Endodermal cell (in vitro differentiated cells): ENCODE measurements at regions not wholly inside any gene's neighbourhood (a gene's known extent, or its start where the extent isn't known, plus 50 kb on each side); places are given as distances from the start of the nearest gene placed in this dataset.

Source experiments
- DNase-seq: peaks from one replicate; pipeline ENCODE4 v3.0.0-alpha.2; 2017
- H3K27ac ChIP-seq: 2 replicates; pipeline ENCODE4 v1.5.1; 2013; ENCODE audit warnings: mild to moderate bottlenecking, low read depth, low read length, moderate library complexity
- H3K27me3 ChIP-seq: 2 replicates; pipeline ENCODE4 v1.6.1; 2013; ENCODE audit warnings: mild to moderate bottlenecking, low read length, moderate library complexity; ENCODE audit not compliant: insufficient read depth, control insufficient read depth, poor library complexity, severe bottlenecking
- H3K36me3 ChIP-seq: 2 replicates; pipeline ENCODE4 v1.7.0; 2013; ENCODE audit warnings: mild to moderate bottlenecking, low read length, moderate library complexity; ENCODE audit not compliant: control insufficient read depth, insufficient read depth
- H3K4me1 ChIP-seq: one replicate; pipeline ENCODE4 v1.7.0; 2013; ENCODE audit warnings: low read length; ENCODE audit not compliant: control insufficient read depth, insufficient read depth
- H3K4me3 ChIP-seq: 2 replicates; pipeline ENCODE4 v1.5.1; 2013; ENCODE audit warnings: mild to moderate bottlenecking, low read length, moderate library complexity
- H3K9ac ChIP-seq: 2 replicates; pipeline ENCODE4 v1.6.1; 2013; ENCODE audit warnings: mild to moderate bottlenecking, low read length, moderate library complexity; ENCODE audit not compliant: poor library complexity, severe bottlenecking; ENCODE audit errors: extremely low read depth
- H3K9me3 ChIP-seq: 2 replicates; pipeline ENCODE4 v1.6.1; 2013; ENCODE audit warnings: mild to moderate bottlenecking, low read length, moderate library complexity; ENCODE audit not compliant: control insufficient read depth
- H3K27ac Mint-ChIP-seq: 2 replicates; pipeline ENCODE4 v1.8.0; 2020; ENCODE audit warnings: mixed read lengths
- H3K27me3 Mint-ChIP-seq: 2 replicates; pipeline ENCODE4 v1.8.0; 2021; ENCODE audit warnings: mild to moderate bottlenecking, mixed read lengths; ENCODE audit not compliant: insufficient read depth
- H3K36me3 Mint-ChIP-seq: 2 replicates; pipeline ENCODE4 v1.8.0; 2020; ENCODE audit warnings: low read depth, mixed read lengths
- H3K4me1 Mint-ChIP-seq: 2 replicates; pipeline ENCODE4 v1.8.0; 2020; ENCODE audit warnings: mixed read lengths
- H3K4me3 Mint-ChIP-seq: 2 replicates; pipeline ENCODE4 v1.8.0; 2020; ENCODE audit warnings: mild to moderate bottlenecking, moderate library complexity, mixed read lengths
- H3K9me3 Mint-ChIP-seq: 2 replicates; pipeline ENCODE4 v1.8.0; 2020; ENCODE audit warnings: mild to moderate bottlenecking, mixed read lengths
- WGBS, 2 experiments: methylation state at CpG; one replicate each; pipeline versions ENCODE4 v1.1.5 to v1.1.7; 2013; ENCODE audit warnings: missing lambda C conversion rate in 2 of 2, mixed read lengths in 1 of 2; ENCODE audit not compliant: insufficient coverage in 1 of 2, insufficient read length in 1 of 2; 5-methylcytosine and 5-hydroxymethylcytosine counted together
- TF ChIP-seq, protein P1 (sequence below): fragments of 200-600 bp; sonication (generic); conservative IDR thresholded peaks from 2 replicates; pipeline ENCODE4 v1.5.0; 2021; ENCODE audit warnings: antibody characterized with exemption, mild to moderate bottlenecking

DNA sequence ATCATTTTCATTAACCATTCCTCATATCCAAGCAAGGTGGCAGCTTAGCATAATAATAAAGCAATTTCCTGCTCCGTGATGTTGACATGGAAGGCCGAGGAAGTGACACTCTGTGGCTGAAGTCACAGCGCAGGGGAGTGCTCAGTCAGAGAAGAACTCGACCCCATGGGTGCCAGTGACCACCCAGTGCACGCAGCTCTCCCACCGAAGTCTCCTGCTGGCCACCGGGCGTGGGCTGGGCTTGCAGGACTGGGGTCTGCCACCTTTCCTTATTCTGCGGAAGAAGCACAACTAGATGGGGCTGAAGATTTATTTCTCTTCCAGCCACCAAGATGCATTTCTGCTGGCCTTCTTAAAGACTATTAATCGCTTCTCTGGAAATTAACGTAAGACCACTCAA, 132.1 kb upstream of the SPACA7 start:
- DNase-seq, result no peak
- no peak overlapping the region for H3K4me3 Mint-ChIP-seq
- TF ChIP-seq, protein P1, sequence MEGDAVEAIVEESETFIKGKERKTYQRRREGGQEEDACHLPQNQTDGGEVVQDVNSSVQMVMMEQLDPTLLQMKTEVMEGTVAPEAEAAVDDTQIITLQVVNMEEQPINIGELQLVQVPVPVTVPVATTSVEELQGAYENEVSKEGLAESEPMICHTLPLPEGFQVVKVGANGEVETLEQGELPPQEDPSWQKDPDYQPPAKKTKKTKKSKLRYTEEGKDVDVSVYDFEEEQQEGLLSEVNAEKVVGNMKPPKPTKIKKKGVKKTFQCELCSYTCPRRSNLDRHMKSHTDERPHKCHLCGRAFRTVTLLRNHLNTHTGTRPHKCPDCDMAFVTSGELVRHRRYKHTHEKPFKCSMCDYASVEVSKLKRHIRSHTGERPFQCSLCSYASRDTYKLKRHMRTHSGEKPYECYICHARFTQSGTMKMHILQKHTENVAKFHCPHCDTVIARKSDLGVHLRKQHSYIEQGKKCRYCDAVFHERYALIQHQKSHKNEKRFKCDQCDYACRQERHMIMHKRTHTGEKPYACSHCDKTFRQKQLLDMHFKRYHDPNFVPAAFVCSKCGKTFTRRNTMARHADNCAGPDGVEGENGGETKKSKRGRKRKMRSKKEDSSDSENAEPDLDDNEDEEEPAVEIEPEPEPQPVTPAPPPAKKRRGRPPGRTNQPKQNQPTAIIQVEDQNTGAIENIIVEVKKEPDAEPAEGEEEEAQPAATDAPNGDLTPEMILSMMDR, result no peak
- H3K36me3 ChIP-seq, result no peaks in the 10 kb centered on the region
- H3K27ac Mint-ChIP-seq, result no peak overlapping the region
- WGBS, 2 experiments, result 82 to 92% methylated on average over 11 of the region's 11 CpGs
- no peaks in the 10 kb centered on the region for H3K4me1 ChIP-seq
- H3K4me1 Mint-ChIP-seq, result no peaks in the 10 kb centered on the region
- no peaks in the 10 kb centered on the region for H3K9me3 ChIP-seq
- H3K27me3 ChIP-seq, result no peaks in the 10 kb centered on the region
- H3K4me3 ChIP-seq, result no peak overlapping the region
- H3K36me3 Mint-ChIP-seq, result no peaks in the 10 kb centered on the region
- peaks cover 7% of the 10 kb centered on the region for H3K9me3 Mint-ChIP-seq
- peaks cover 1% of the 10 kb centered on the region for H3K27me3 Mint-ChIP-seq
- no peak overlapping the region for H3K9ac ChIP-seq
- H3K27ac ChIP-seq, result no peak overlapping the region

- Histone ChIP-seq H3K27ac (no peak overlapping the region), H3K27me3 (no peaks in the 10 kb centered on the region), H3K9me3 (no peaks in the 10 kb centered on the region), H3K36me3 (no peaks in the 10 kb centered on the region), H3K4me3 (no peak overlapping the region), H3K9ac (no peak overlapping the region), H3K4me1 (no peaks in the 10 kb centered on the region)
- Mint-ChIP-seq H3K27ac (no peak overlapping the region), H3K4me3 (no peak overlapping the region), H3K4me1 (no peaks in the 10 kb centered on the region), H3K9me3 (peaks cover 2% of the 10 kb centered on the region), H3K36me3 (no peaks in the 10 kb centered on the region), H3K27me3 (peaks cover 1% of the 10 kb centered on the region)
- DNase-seq, result peak; percentile 27
- TF ChIP-seq, protein P1, result no peak
- WGBS, 2 experiments, result 92 to 99% methylated on average over 14 to 16 of the region's 16 CpGs
Observed at GRCh38 chr13:112244495-112245177, 131.5 kb upstream of the SPACA7 start.

DNA sequence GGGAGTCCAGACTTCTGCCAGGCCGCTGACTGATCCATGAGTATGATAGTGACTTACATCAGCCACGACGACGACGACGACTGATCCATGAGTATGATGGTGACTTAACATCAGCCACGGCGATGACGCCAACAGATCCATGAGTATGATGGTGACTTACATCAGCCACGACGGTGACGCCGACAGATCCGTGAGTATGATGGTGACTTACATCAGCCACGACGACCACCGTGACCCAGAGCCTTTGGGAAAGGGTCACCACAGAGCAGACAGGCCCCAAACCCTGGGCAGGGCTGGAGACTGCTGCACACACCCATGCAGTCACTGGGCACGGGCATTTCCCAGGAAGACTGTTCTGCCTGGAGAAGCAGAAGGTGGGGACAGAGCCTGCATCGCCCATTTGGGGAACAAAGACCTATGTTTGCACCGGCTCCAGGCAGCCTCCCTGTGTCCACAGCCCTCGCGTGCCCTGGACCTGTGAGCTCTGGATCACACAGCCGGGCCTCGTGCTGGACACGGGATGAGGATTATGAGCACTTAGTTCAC, 130.9 kb upstream of the SPACA7 start:
- H3K9me3 Mint-ChIP-seq, result no peaks in the 10 kb centered on the region
- H3K4me1 Mint-ChIP-seq, result no peaks in the 10 kb centered on the region
- H3K36me3 Mint-ChIP-seq, result no peaks in the 10 kb centered on the region
- Histone ChIP-seq H3K4me1 (no peaks in the 10 kb centered on the region), H3K27ac (no peak overlapping the region), H3K9me3 (no peaks in the 10 kb centered on the region), H3K4me3 (no peak overlapping the region), H3K27me3 (no peaks in the 10 kb centered on the region), H3K36me3 (no peaks in the 10 kb centered on the region), H3K9ac (no peak overlapping the region)
- H3K27ac Mint-ChIP-seq, result no peak overlapping the region
- no peak overlapping the region for H3K4me3 Mint-ChIP-seq
- 93 to 95% methylated on average over 21 to 25 of the region's 25 CpGs for WGBS, 2 experiments
- TF ChIP-seq, protein P1, result no peak
- H3K27me3 Mint-ChIP-seq, result no peaks in the 10 kb centered on the region
- DNase-seq, result peak; percentile 30
